GM23338 (cell line): ENCODE measurements at regions not wholly inside any gene's neighbourhood (a gene's known extent, or its start where the extent isn't known, plus 50 kb on each side); places are given as distances from the start of the nearest gene placed in this dataset.

Experiments used
- ATAC-seq: fragments of 200-7000 bp; cut with Tn5 transposase; 3 replicates; pipeline ENCODE4 v1.9.1; 2020
- DNase-seq: peaks from one replicate; pipeline ENCODE4 v3.0.0-alpha.2; 2015; ENCODE audit warnings: low spot score
- H2AFZ ChIP-seq: fragments of 200-600 bp; sonication (generic); 2 replicates; pipeline ENCODE4 v1.8.0; 2016; ENCODE audit warnings: antibody characterized with exemption, mild to moderate bottlenecking, moderate library complexity
- H3F3A ChIP-seq: fragments of 200-600 bp; sonication (generic); replicated peaks from 2 replicates; pipeline ENCODE4 v1.8.0; 2017; ENCODE audit warnings: antibody characterized with exemption, mixed run types, low read depth
- H3K27ac ChIP-seq: fragments of 200-600 bp; sonication (generic); 2 replicates; pipeline ENCODE4 v1.6.1; 2016; ENCODE audit warnings: low read depth
- H3K27me3 ChIP-seq: fragments of 200-600 bp; sonication (generic); 2 replicates; pipeline ENCODE4 v1.8.0; 2016; ENCODE audit warnings: mild to moderate bottlenecking, mixed run types, moderate library complexity; ENCODE audit not compliant: insufficient read depth
- H3K36me3 ChIP-seq: fragments of 200-600 bp; sonication (generic); 2 replicates; pipeline ENCODE4 v1.8.0; 2016; ENCODE audit warnings: mild to moderate bottlenecking; ENCODE audit not compliant: insufficient read depth
- H3K4me1 ChIP-seq: fragments of 200-600 bp; sonication (generic); 2 replicates; pipeline ENCODE4 v1.8.0; 2016; ENCODE audit warnings: mild to moderate bottlenecking, moderate library complexity; ENCODE audit not compliant: insufficient read depth
- H3K4me2 ChIP-seq: fragments of 200-600 bp; sonication (generic); 2 replicates; pipeline ENCODE4 v1.7.1; 2017; ENCODE audit warnings: mixed run types
- H3K4me3 ChIP-seq: fragments of 200-600 bp; sonication (generic); 2 replicates; pipeline ENCODE4 v1.6.1; 2016; ENCODE audit warnings: mixed run types
- H3K79me2 ChIP-seq: fragments of 200-600 bp; sonication (generic); replicated peaks from 2 replicates; pipeline ENCODE4 v1.8.0; 2017; ENCODE audit warnings: mild to moderate bottlenecking; ENCODE audit not compliant: insufficient read depth
- H3K9me2 ChIP-seq: fragments of 200-600 bp; sonication (generic); 2 replicates; pipeline ENCODE4 v1.8.0; 2017; ENCODE audit not compliant: insufficient read depth
- H4K20me1 ChIP-seq: fragments of 200-600 bp; sonication (generic); replicated peaks from 2 replicates; pipeline ENCODE4 v1.8.0; 2017; ENCODE audit warnings: mild to moderate bottlenecking; ENCODE audit not compliant: insufficient read depth
- H3K27ac Mint-ChIP-seq: 2 replicates; pipeline ENCODE4 v1.8.0; 2020; ENCODE audit warnings: inconsistent platforms, mild to moderate bottlenecking, moderate library complexity, mixed read lengths
- H3K27me3 Mint-ChIP-seq: 3 replicates; pipeline ENCODE4 v1.8.0; 2022; ENCODE audit warnings: low read depth, mild to moderate bottlenecking, moderate library complexity, mixed read lengths, inconsistent platforms; ENCODE audit not compliant: insufficient read depth, poor library complexity
- H3K36me3 Mint-ChIP-seq: 3 replicates; pipeline ENCODE4 v1.8.0; 2021; ENCODE audit warnings: low read depth, mild to moderate bottlenecking, inconsistent platforms, moderate library complexity, mixed read lengths
- H3K4me1 Mint-ChIP-seq: 3 replicates; pipeline ENCODE4 v1.8.0; 2020; ENCODE audit warnings: mild to moderate bottlenecking, inconsistent platforms, mixed read lengths
- H3K4me3 Mint-ChIP-seq: 3 replicates; pipeline ENCODE4 v1.8.0; 2021; ENCODE audit warnings: moderate library complexity, mild to moderate bottlenecking, inconsistent platforms, mixed read lengths
- H3K9me3 Mint-ChIP-seq: 3 replicates; pipeline ENCODE4 v1.8.0; 2020; ENCODE audit warnings: moderate library complexity, mild to moderate bottlenecking, inconsistent platforms, mixed read lengths
- CREB1 ChIP-seq: fragments of 250-450 bp; sonication (Bioruptor Pico); IDR thresholded peaks from 2 replicates; pipeline ENCODE4 v1.5.0; 2020; ENCODE audit warnings: low read depth, mild to moderate bottlenecking, moderate library complexity
- CTCF ChIP-seq, 2 experiments: fragments of 200-600 bp in 1 of 2; sonication (generic) in 1 of 2; conservative IDR thresholded peaks; 2 replicates each; pipeline versions ENCODE4 v1.5.1 to v1.6.1; 2016 to 2017; ENCODE audit warnings: antibody characterized with exemption in 2 of 2, low read depth in 2 of 2, mild to moderate bottlenecking in 2 of 2, moderate library complexity in 1 of 2
- ETS1 ChIP-seq: IDR thresholded peaks from 2 replicates; pipeline ENCODE4 v1.6.1; 2016; ENCODE audit warnings: antibody characterized with exemption
- EZH2 ChIP-seq: fragments of 200-600 bp; sonication (generic); IDR thresholded peaks from one replicate; pipeline ENCODE4 v1.8.0; 2017; ENCODE audit warnings: antibody characterized with exemption, mild to moderate bottlenecking, low read depth; ENCODE audit not compliant: unreplicated experiment
- EZH2phosphoT487 ChIP-seq: fragments of 200-600 bp; sonication (generic); IDR thresholded peaks from one replicate; pipeline ENCODE4 v1.8.1; 2018; ENCODE audit warnings: antibody characterized with exemption; ENCODE audit not compliant: unreplicated experiment
- JUNB ChIP-seq: IDR thresholded peaks from one replicate; pipeline ENCODE4 v1.6.1; 2016; ENCODE audit warnings: antibody characterized with exemption; ENCODE audit not compliant: unreplicated experiment
- POLR2AphosphoS5 ChIP-seq: IDR thresholded peaks from 2 replicates; pipeline ENCODE4 v1.6.1; 2016; ENCODE audit warnings: antibody characterized with exemption, low read depth
- REST ChIP-seq: IDR thresholded peaks from one replicate; pipeline ENCODE4 v1.6.1; 2018; ENCODE audit warnings: antibody characterized with exemption; ENCODE audit not compliant: unreplicated experiment
- STAT1 ChIP-seq: IDR thresholded peaks from one replicate; pipeline ENCODE4 v1.6.1; 2016; ENCODE audit warnings: antibody characterized with exemption; ENCODE audit not compliant: unreplicated experiment
- ZNF114 ChIP-seq: fragments of 250-450 bp; sonication (Bioruptor Pico); IDR thresholded peaks from 2 replicates; pipeline ENCODE4 v1.5.0; 2020; ENCODE audit warnings: mild to moderate bottlenecking, moderate library complexity
- ZNF331 ChIP-seq: fragments of 250-450 bp; sonication (Bioruptor Pico); IDR thresholded peaks from 2 replicates; pipeline ENCODE4 v1.5.0; 2020; ENCODE audit warnings: low read depth, mild to moderate bottlenecking, moderate library complexity

- no peaks in the 10 kb centered on the region for H3K9me2 ChIP-seq
- Mint-ChIP-seq H3K27ac (no peak overlapping the region), H3K4me3 (no peak overlapping the region), H3K36me3 (no peaks in the 10 kb centered on the region), H3K27me3 (peaks cover 4% of the 10 kb centered on the region), H3K9me3 (no peaks in the 10 kb centered on the region; the same call in 2 of the 3 replicates), H3K4me1 (peaks cover under 1% of the 10 kb centered on the region; the same call in 1 of the 3 replicates)
- no peak for TF ChIP-seq ZNF114 (CRISPR knock-in tag)
- TF ChIP-seq CREB1: no peak
- TF ChIP-seq JUNB: no peak
- no peak for TF ChIP-seq CTCF (conservative IDR thresholded peaks at IDR 0.05; ENCODE audit: low read depth in 2 of 2)
- TF ChIP-seq STAT1: no peak
- no peak for TF ChIP-seq EZH2
- no peak for TF ChIP-seq POLR2AphosphoS5
- TF ChIP-seq REST: no peak
- no peak for TF ChIP-seq EZH2phosphoT487
- TF ChIP-seq ZNF331 (CRISPR knock-in tag): no peak
- TF ChIP-seq ETS1: no peak
- H3K4me1 ChIP-seq: no peaks in the 10 kb centered on the region
- no peak overlapping the region for H3K4me2 ChIP-seq
- no peak overlapping the region for H2AFZ ChIP-seq
- H3F3A ChIP-seq: no peaks in the 10 kb centered on the region
- no peak overlapping the region for H3K4me3 ChIP-seq
- no peaks in the 10 kb centered on the region for H3K36me3 ChIP-seq
- ATAC-seq: no peak
- DNase-seq: no peak
- H3K79me2 ChIP-seq: no peaks in the 10 kb centered on the region
- no peaks in the 10 kb centered on the region for H4K20me1 ChIP-seq
- no peak overlapping the region for H3K27ac ChIP-seq
- no peaks in the 10 kb centered on the region for H3K27me3 ChIP-seq
Measured at GRCh38 chr5:159400476-159400875, 70.2 kb upstream of the IL12B start.
